ENCODE measurements at regions not wholly inside any gene's neighbourhood (a gene's known extent, or its start where the extent isn't known, plus 50 kb on each side); places are given as distances from the start of the nearest gene placed in this dataset.
"Not testable (repeated sequence)": the region's sequence is repeated elsewhere in the genome, so short reads cannot be mapped to it uniquely, and the experiment has no call there.

DNA sequence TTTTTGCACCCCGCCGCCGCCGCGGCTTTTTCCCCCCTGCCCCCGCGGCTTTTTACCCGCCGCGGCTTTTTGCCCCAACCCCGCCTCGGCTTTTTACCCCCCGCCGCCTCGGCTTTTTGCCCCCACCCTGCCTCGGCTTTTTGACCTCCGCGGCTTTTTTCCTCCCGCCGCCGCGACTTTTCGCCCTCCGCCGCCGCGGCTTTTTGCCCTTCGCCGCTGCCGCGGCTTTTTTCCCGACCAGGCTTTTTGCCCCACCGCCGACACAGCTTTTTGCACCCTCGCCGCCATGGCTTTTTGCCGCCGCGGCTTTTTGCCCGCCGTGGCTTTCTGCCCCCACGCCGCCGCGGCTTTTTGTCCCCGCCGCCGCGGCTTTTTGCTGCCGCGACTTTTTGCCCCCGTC is 137.0 kb upstream of the TP53TG3D start:
- intact Hi-C loops (cut with DNase I) = no loop called here
- Histone ChIP-seq H3K4me1 (replicated peaks) (no peaks in the 10 kb centered on the region), H3K36me3 (no peaks in the 10 kb centered on the region), H3K9me3 (no peaks in the 10 kb centered on the region), H3K27ac (no peak overlapping the region), H3K4me3 (peak overlapping the region; percentile 15 to 39), H3K27me3 (replicated peaks; ENCODE audit: insufficient read depth) (no peaks in the 10 kb centered on the region)
- 2% methylated on average over 52 of the region's 52 CpGs for WGBS
- DNase-seq (ENCODE audit: low spot score) = no peak
- TF ChIP-seq CTCF (IDR thresholded peaks at IDR 0.05) (no peak), POLR2AphosphoS5 (IDR thresholded peaks at IDR 0.05) (no peak), POLR2A (IDR thresholded peaks at IDR 0.05) (no peak)

DNA sequence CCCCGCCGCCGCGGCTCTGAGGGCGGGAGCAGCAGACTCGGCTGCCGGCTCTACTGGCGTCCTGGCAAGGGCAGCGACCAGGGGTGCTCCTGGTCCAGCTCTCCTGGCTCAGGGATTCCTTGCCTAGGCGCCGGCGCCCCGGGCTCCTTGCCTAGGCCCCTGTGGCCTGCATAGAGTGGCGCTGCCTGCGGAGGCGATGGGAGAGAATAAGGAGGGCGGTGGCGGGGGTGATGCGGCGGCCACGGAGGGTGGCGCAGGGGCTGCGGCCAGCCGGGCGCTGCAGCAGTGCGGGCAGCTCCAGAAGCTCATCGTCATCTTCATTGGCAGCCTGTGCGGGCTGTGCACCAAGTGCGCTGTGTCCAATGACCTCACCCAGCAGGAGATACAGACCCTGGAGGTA is 136.6 kb upstream of the TP53TG3D start:
- H3K36me3 ChIP-seq; intact Hi-C loops (cut with DNase I); DNase-seq (ENCODE audit: low spot score); H3K27ac ChIP-seq; H3K9me3 ChIP-seq; H3K4me1 ChIP-seq (replicated peaks); H3K27me3 ChIP-seq (replicated peaks; ENCODE audit: insufficient read depth): not testable (repeated sequence)
- 24% methylated on average over 19 of the region's 29 CpGs for WGBS
- H3K4me3 ChIP-seq = peak overlapping the region in 1 of 2 donors; percentile 39

DNA sequence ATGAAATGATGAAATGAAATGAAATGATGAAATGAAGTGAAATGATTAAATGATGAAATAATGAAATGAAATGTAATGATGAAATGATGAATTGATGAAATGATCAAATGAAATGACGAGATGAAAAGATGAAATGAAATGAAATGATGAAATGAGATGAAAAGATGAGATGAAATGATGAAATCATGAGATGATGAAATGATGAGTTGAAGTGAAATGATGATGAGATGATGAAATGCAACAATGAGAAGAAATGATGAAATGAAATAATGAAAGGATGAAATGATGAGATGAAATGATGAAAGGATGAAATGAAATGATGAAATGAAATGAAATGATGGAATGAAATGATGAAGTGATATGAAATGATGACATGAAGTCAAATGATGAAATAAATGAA is 132.7 kb upstream of the TP53TG3D start:
- H3K4me1 ChIP-seq (replicated peaks); intact Hi-C loops (cut with DNase I); H3K9me3 ChIP-seq; H3K27ac ChIP-seq; DNase-seq (ENCODE audit: low spot score); H3K4me3 ChIP-seq; H3K36me3 ChIP-seq; H3K27me3 ChIP-seq (replicated peaks; ENCODE audit: insufficient read depth): not testable (repeated sequence)
- WGBS = 68% methylated on average over 1 of the region's 1 CpG

GRCh38 chr16:32120779-32121178 is 132.3 kb upstream of the TP53TG3D start:
- H3K4me1 ChIP-seq (replicated peaks); DNase-seq (ENCODE audit: low spot score); intact Hi-C loops (cut with DNase I); H3K9me3 ChIP-seq; H3K27me3 ChIP-seq (replicated peaks; ENCODE audit: insufficient read depth); H3K4me3 ChIP-seq; H3K36me3 ChIP-seq; H3K27ac ChIP-seq: not testable (repeated sequence)
- 83% methylated on average over 3 of the region's 3 CpGs for WGBS

DNA sequence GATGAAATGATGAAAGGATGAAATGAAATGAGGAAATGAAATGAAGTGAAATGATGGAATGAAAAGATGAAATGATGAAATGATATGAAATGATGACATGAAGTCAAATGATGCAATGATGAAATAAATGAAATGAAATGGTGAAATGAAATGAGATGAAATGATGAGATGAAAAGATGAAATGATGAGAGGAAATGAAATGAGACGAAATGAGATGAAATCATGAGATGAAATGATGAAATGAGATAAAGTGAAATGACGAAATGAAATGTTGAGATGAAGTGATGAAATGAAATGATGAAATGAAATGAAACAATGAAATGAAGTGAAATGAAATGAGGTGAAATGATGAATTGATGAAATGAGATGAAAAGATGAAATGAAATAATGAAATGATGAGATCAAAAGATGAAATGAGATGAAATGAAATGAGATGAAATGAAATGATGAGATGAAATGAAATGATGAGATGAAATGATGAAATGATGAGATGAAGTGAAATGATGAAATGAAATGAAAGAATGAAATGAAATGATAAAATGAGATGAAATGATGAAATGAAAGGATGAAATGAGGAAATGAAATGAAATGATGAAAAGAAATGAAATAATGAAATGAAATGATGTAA is 131.7 kb upstream of the TP53TG3D start:
- DNase-seq (ENCODE audit: low spot score); H3K4me1 ChIP-seq (replicated peaks); H3K4me3 ChIP-seq; H3K27ac ChIP-seq; intact Hi-C loops (cut with DNase I); H3K36me3 ChIP-seq; H3K9me3 ChIP-seq; H3K27me3 ChIP-seq (replicated peaks; ENCODE audit: insufficient read depth): not testable (repeated sequence)
- 79% methylated on average over 2 of the region's 2 CpGs for WGBS

- WGBS = no CpG with 5 or more reads among the region's 8 CpGs
- H3K36me3 ChIP-seq; H3K27ac ChIP-seq; H3K4me3 ChIP-seq; H3K27me3 ChIP-seq (replicated peaks; ENCODE audit: insufficient read depth); DNase-seq (ENCODE audit: low spot score); H3K4me1 ChIP-seq (replicated peaks); H3K9me3 ChIP-seq; intact Hi-C loops (cut with DNase I): not testable (repeated sequence)
Measured at GRCh38 chr16:32152434-32152833, 100.7 kb upstream of the TP53TG3D start.

DNA sequence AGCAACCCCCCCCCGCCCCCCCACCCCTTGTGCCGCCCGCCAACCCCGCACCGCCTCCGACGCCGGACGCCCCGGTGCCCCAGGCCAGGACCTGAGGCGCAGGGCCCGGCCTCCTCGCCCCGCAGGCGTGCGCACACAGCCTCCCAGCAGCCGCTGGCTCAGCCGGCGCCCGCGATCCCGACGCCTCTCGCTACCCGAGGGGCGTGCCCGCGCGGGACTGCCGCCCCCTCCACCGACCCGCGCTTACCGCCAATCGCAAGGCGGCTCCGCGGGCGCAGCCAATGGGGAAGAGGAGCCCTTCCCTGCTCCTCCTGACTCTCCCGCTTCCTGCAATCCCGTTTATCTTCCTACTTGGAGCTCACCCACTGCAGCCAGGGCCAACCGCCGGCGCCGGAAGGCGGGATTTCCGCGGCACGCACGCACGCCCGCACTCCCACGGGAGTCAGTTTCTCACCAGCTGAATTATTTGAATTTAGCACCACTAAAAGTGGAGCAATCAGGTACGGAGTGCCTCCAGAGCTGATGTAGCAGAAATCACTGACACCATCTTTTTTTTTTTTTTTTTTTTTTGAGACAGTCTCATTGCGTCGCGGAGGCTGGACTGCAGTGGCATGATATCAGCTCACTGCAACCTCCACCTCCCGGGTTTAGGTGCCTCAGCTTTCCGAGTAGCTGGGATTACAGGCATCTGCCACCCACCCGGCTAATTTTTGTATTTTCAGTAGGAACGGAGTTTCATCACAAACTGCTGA is 65.0 kb upstream of the TP53TG3D start:
- H3K27me3 ChIP-seq (replicated peaks; ENCODE audit: insufficient read depth); H3K4me3 ChIP-seq; H3K4me1 ChIP-seq (replicated peaks); H3K36me3 ChIP-seq; intact Hi-C loops (cut with DNase I); DNase-seq (ENCODE audit: low spot score); H3K27ac ChIP-seq; H3K9me3 ChIP-seq: not testable (repeated sequence)
- WGBS = no CpG with 5 or more reads among the region's 61 CpGs

DNA sequence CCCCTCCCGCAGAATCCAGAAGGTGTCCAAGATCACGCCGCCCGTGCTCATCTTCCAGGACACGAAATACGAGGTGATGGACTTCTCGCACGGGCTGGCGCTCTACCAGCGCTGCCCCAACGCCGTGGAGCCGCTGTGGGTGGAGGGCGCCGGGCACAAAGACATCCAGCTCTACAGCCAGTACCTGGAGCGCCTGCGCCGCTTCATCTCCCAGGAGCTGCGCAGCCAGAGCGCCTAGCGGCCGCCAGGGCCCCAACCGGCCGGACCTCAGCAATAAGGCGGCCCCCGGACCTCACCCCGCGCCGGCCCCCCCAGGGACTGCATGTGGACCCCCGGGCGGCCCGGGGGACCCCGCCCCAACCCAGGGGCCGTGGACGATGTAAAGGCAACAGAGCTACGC is 50.5 kb upstream of the TP53TG3D start:
- H3K4me1 ChIP-seq (replicated peaks); DNase-seq (ENCODE audit: low spot score); intact Hi-C loops (cut with DNase I); H3K36me3 ChIP-seq; H3K27ac ChIP-seq; H3K27me3 ChIP-seq (replicated peaks; ENCODE audit: insufficient read depth); H3K4me3 ChIP-seq; H3K9me3 ChIP-seq: not testable (repeated sequence)
- 20% methylated on average over 4 of the region's 36 CpGs for WGBS

Small RNA genes lying in the stretch of these regions (small RNA-seq; reads per million reads assigned to genes)
- gene AC133485.4 (0 reads per million in 2 donors), gene AC142381.2 (0 reads per million in 2 donors), gene IGHV1OR16-3 (0 reads per million in 2 donors), gene IGHV3OR16-9 (0 reads per million in 2 donors)

Measured in prostate gland (tissue), 2 donors.